H4 (cell line): ENCODE measurements at regions not wholly inside any gene's neighbourhood (a gene's known extent, or its start where the extent isn't known, plus 50 kb on each side); places are given as distances from the start of the nearest gene placed in this dataset.
"Not testable (repeated sequence)": the region's sequence is repeated elsewhere in the genome, so short reads cannot be mapped to it uniquely, and the experiment has no call there.

ENCODE experiments used
- DNase-seq: peaks from one replicate; pipeline ENCODE4 v3.0.0-alpha.2; 2015; ENCODE audit warnings: low spot score

GRCh38 chr2:208929894-208930427, 493.9 kb upstream of the MAP2 start:
- DNase-seq: no peak

- DNase-seq: no peak
These were observed 488.3 kb upstream of the MAP2 start for GRCh38 chr2:208935531-208935930.

GRCh38 chr2:208937521-208937920, 486.3 kb upstream of the MAP2 start:
- no peak for DNase-seq

- no peak for DNase-seq
These were observed 484.0 kb upstream of the MAP2 start for GRCh38 chr2:208939852-208940251.

- DNase-seq: no peak
These were observed 478.1 kb upstream of the MAP2 start for GRCh38 chr2:208945719-208946256.

GRCh38 chr2:208948073-208948472, 475.8 kb upstream of the MAP2 start:
- DNase-seq: no peak

GRCh38 chr2:208970070-208970469, 453.8 kb upstream of the MAP2 start:
- no peak for DNase-seq

GRCh38 chr2:208977582-208977981, 446.3 kb upstream of the MAP2 start:
- DNase-seq: no peak

GRCh38 chr2:208978946-208979345, 444.9 kb upstream of the MAP2 start:
- no peak for DNase-seq

- DNase-seq: no peak
These were observed 443.5 kb upstream of the MAP2 start for GRCh38 chr2:208980321-208980720.

GRCh38 chr2:208982831-208983230, 441.0 kb upstream of the MAP2 start:
- no peak for DNase-seq

- DNase-seq: no peak
These were observed 440.4 kb upstream of the MAP2 start for GRCh38 chr2:208983486-208983885.

- DNase-seq: no peak
These were observed 439.3 kb upstream of the MAP2 start for GRCh38 chr2:208984376-208985090.

GRCh38 chr2:208985644-208986043, 438.2 kb upstream of the MAP2 start:
- DNase-seq: no peak

- DNase-seq: no peak
These were observed 433.1 kb upstream of the MAP2 start for GRCh38 chr2:208990716-208991115.

GRCh38 chr2:208999911-209000310, 423.9 kb upstream of the MAP2 start:
- DNase-seq: no peak

GRCh38 chr2:209002054-209002453, 421.8 kb upstream of the MAP2 start:
- DNase-seq: no peak

- no peak for DNase-seq
These were observed 418.5 kb upstream of the MAP2 start for GRCh38 chr2:209005371-209005770.

- no peak for DNase-seq
These were observed 415.1 kb upstream of the MAP2 start for GRCh38 chr2:209008636-209009287.

GRCh38 chr2:209018633-209019032, 405.2 kb upstream of the MAP2 start:
- not testable (repeated sequence) for DNase-seq

GRCh38 chr2:209029249-209029648, 394.6 kb upstream of the MAP2 start:
- DNase-seq: no peak

GRCh38 chr2:209044307-209044706, 379.5 kb upstream of the MAP2 start:
- DNase-seq: no peak

- no peak for DNase-seq
These were observed 377.7 kb upstream of the MAP2 start for GRCh38 chr2:209046163-209046562.
